MCF 10A (cell line): ENCODE measurements at regions not wholly inside any gene's neighbourhood (a gene's known extent, or its start where the extent isn't known, plus 50 kb on each side); places are given as distances from the start of the nearest gene placed in this dataset.

ENCODE experiments used
- BruUV-seq: library from RNA; stranded (reverse); fragments of 400-500 nt; replicated peaks from 2 replicates; lab custom pipeline; 2021; lab: Mats Ljungman, UMichigan
- CTCF ChIA-PET: fragments of 300-600 bp; sonication (Branson Sonifier 250); formaldehyde crosslinking; extraction: SDS; loops from one replicate; lab custom pipeline; 2021; ENCODE audit warnings: antibody characterized with exemption, inconsistent platforms; lab: Yijun Ruan, JAX
- POLR2A ChIA-PET: fragments of 300-600, 350-650 bp; sonication (Branson Sonifier 250); formaldehyde crosslinking; extraction: SDS; loops from one replicate; lab custom pipeline; 2020; ENCODE audit warnings: antibody characterized with exemption, inconsistent platforms; lab: Yijun Ruan, JAX
- DNase-seq: peaks from one replicate; pipeline ENCODE4 v3.0.0-alpha.2; 2018; ENCODE audit not compliant: unreplicated experiment
- H3K27ac Mint-ChIP-seq: one replicate; pipeline ENCODE4 v1.8.0; 2022; ENCODE audit warnings: mild to moderate bottlenecking, low read depth, mixed read lengths; ENCODE audit not compliant: unreplicated experiment
- H3K27me3 Mint-ChIP-seq: one replicate; pipeline ENCODE4 v1.8.0; 2022; ENCODE audit warnings: mixed read lengths; ENCODE audit not compliant: insufficient read depth, unreplicated experiment
- H3K36me3 Mint-ChIP-seq: one replicate; pipeline ENCODE4 v1.8.0; 2022; ENCODE audit warnings: mild to moderate bottlenecking, moderate library complexity, mixed read lengths; ENCODE audit not compliant: insufficient read depth, unreplicated experiment
- H3K4me1 Mint-ChIP-seq: one replicate; pipeline ENCODE4 v1.8.0; 2022; ENCODE audit warnings: mixed read lengths; ENCODE audit not compliant: insufficient read depth, unreplicated experiment
- H3K4me3 Mint-ChIP-seq: one replicate; pipeline ENCODE4 v1.8.0; 2022; ENCODE audit warnings: mild to moderate bottlenecking, moderate library complexity, mixed read lengths; ENCODE audit not compliant: unreplicated experiment
- H3K9me3 Mint-ChIP-seq: one replicate; pipeline ENCODE4 v1.8.0; 2022; ENCODE audit warnings: mixed read lengths; ENCODE audit not compliant: unreplicated experiment
- CTCF ChIP-seq: fragments of 200-600 bp; IDR thresholded peaks from one replicate; pipeline ENCODE4 v1.8.0; 2022; ENCODE audit warnings: antibody characterized with exemption, mild to moderate bottlenecking; ENCODE audit not compliant: unreplicated experiment
- intact Hi-C: fragments of 100-400 bp; cut with micrococcal nuclease; formaldehyde crosslinking; loops from 2 replicates; pipeline ENCODE4 v1.14.1; 2022

GRCh38 chr3:187941135-187941847, 196.0 kb upstream of the BCL6 start:
- intact Hi-C loops, result no loop called here
- Mint-ChIP-seq H3K4me3 (no peak overlapping the region), H3K4me1 (peaks cover 2% of the 10 kb centered on the region), H3K27ac (no peak overlapping the region), H3K36me3 (no peaks in the 10 kb centered on the region), H3K27me3 (no peaks in the 10 kb centered on the region), H3K9me3 (no peaks in the 10 kb centered on the region)
- BruUV-seq, result no TSS peak
- CTCF ChIA-PET, result interaction anchor here (0.7 to 1.4 kb wide), 3 partner anchors 9 to 181 kb away, joined by 3 to 5 read pairs (median 3); no protein-coding TSS in a partner anchor
- TF ChIP-seq CTCF, result no peak
- POLR2A ChIA-PET, result interaction anchor here (0.7 to 2.3 kb wide), 2 partner anchors 8 to 195 kb away, joined by 4 to 5 read pairs; partner anchors contain the start of gene BCL6
- DNase-seq, result no peak

DNA sequence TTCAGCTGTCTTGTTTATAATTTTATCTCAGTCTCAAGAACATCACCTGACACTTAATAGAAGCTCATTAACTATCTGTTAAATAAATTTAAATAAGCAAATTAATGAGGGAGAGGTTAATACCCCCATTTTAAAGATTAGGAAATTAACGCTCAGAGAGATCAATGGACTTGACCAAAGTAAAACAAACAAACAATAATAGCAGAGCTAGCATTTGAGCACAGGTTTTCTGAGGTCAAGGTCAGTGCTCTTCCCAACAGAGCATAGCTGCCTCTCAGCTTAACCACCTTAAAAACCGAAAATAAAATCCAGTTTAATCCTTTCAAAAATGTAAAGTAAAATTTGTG, 196.6 kb upstream of the BCL6 start:
- intact Hi-C loops, result no loop called here
- TF ChIP-seq CTCF, result no peak
- BruUV-seq, result no TSS peak
- Mint-ChIP-seq H3K36me3 (no peaks in the 10 kb centered on the region), H3K4me1 (peaks cover 5% of the 10 kb centered on the region), H3K4me3 (no peak overlapping the region), H3K27ac (no peak overlapping the region), H3K27me3 (no peaks in the 10 kb centered on the region), H3K9me3 (no peaks in the 10 kb centered on the region)
- ChIA-PET CTCF (interaction anchor here (0.7 to 1.4 kb wide), 3 partner anchors 8 to 181 kb away, joined by 3 to 5 read pairs (median 3); no protein-coding TSS in a partner anchor), POLR2A (interaction anchor here (0.7 to 0.9 kb wide), 2 partner anchors 8 to 28 kb away, joined by 4 read pairs; no protein-coding TSS in a partner anchor)
- DNase-seq, result no peak

DNA sequence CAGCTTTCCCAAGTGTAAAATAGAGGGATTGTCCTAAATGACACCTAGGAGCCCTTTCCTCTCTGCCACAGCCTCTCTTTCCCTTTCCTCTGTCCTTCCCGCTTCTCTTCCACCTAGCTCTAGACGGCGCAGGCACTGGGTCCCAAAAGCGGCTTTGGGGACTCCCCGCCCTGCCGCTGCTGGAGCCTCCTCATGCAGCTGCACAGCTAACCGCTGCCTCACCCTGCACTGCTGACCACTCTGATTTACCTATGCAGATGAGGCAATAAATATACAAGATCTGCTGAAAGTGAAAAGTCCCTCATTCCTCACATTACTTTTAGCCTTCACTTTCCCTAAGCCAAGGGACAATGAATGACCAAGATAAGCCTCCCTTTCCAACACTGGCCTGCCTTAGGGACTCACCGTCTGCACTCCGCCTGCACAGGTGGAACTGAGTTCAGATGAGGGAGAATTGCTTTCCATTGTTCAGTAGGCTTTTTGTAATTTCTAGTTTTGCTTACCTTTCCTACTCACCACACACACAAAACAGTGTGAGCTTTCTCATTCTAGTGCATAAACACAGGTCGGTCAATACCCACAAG, 197.5 kb upstream of the BCL6 start:
- BruUV-seq, result no TSS peak
- Mint-ChIP-seq H3K4me1 (peaks cover 5% of the 10 kb centered on the region), H3K36me3 (no peaks in the 10 kb centered on the region), H3K27ac (no peak overlapping the region), H3K27me3 (no peaks in the 10 kb centered on the region), H3K4me3 (no peak overlapping the region), H3K9me3 (no peaks in the 10 kb centered on the region)
- DNase-seq, result no peak
- ChIA-PET CTCF (interaction anchor here (0.7 to 1.2 kb wide), 2 partner anchors 16 to 204 kb away, joined by 3 read pairs; no protein-coding TSS in a partner anchor), POLR2A (interaction anchor here (0.6 to 0.9 kb wide), 2 partner anchors 28 to 613 kb away, joined by 3 to 4 read pairs; no protein-coding TSS in a partner anchor)
- no peak for TF ChIP-seq CTCF
- intact Hi-C loops, result no loop called here
